ENCODE measurements at regions not wholly inside any gene's neighbourhood (a gene's known extent, or its start where the extent isn't known, plus 50 kb on each side); places are given as distances from the start of the nearest gene placed in this dataset.

GRCh38 chr15:35308802-35309201 is 223.7 kb upstream of the NANOGP8 start:
- no peak overlapping the region for H3K4me3 ChIP-seq (replicated peaks; ENCODE audit: low read depth, low read length)
- H3K27me3 ChIP-seq (replicated peaks; ENCODE audit: control insufficient read depth, insufficient read depth, low read length) = no peaks in the 10 kb centered on the region
- H3K36me3 ChIP-seq (ENCODE audit: control insufficient read depth, insufficient read depth, low read length) = no peaks in the 10 kb centered on the region
- TF ChIP-seq, protein P1, sequence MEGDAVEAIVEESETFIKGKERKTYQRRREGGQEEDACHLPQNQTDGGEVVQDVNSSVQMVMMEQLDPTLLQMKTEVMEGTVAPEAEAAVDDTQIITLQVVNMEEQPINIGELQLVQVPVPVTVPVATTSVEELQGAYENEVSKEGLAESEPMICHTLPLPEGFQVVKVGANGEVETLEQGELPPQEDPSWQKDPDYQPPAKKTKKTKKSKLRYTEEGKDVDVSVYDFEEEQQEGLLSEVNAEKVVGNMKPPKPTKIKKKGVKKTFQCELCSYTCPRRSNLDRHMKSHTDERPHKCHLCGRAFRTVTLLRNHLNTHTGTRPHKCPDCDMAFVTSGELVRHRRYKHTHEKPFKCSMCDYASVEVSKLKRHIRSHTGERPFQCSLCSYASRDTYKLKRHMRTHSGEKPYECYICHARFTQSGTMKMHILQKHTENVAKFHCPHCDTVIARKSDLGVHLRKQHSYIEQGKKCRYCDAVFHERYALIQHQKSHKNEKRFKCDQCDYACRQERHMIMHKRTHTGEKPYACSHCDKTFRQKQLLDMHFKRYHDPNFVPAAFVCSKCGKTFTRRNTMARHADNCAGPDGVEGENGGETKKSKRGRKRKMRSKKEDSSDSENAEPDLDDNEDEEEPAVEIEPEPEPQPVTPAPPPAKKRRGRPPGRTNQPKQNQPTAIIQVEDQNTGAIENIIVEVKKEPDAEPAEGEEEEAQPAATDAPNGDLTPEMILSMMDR (IDR thresholded peaks at IDR 0.05; ENCODE audit: insufficient read depth, low read length, poor library complexity, severe bottlenecking) = no peak
- no peak for DNase-seq (ENCODE audit: extremely low read depth, insufficient read length)

- DNase-seq (ENCODE audit: extremely low read depth, insufficient read length) = no peak
Measured at GRCh38 chr15:35307676-35308075, 222.6 kb upstream of the NANOGP8 start.

DNA sequence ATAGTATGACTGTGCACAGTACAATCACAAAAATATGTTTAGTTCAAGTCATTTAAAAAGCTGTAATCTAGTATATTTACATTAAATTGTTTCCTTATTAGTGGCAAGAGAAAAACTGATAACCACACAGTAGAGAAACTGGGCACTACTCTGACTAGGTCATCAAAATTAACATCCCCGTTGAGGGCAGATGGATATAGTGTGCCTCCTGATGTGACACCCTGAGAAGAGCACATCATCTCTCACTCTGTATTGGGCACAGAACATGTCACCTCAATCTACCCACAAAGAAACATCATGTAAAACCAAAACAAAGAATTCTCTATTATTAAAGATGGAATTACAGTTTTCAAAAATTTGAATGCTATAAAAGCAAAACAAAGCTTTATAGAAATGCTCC is 221.9 kb upstream of the NANOGP8 start:
- TF ChIP-seq, protein P1 (IDR thresholded peaks at IDR 0.05; ENCODE audit: insufficient read depth, low read length, poor library complexity, severe bottlenecking) = no peak
- Histone ChIP-seq H3K27me3 (replicated peaks; ENCODE audit: control insufficient read depth, insufficient read depth, low read length) (no peaks in the 10 kb centered on the region), H3K4me3 (replicated peaks; ENCODE audit: low read depth, low read length) (no peak overlapping the region)

More at GRCh38 chr15:35307676-35308075, 222.6 kb upstream of the NANOGP8 start:
- no peaks in the 10 kb centered on the region for H3K27me3 ChIP-seq (replicated peaks; ENCODE audit: control insufficient read depth, insufficient read depth, low read length)
- TF ChIP-seq, protein P1 (IDR thresholded peaks at IDR 0.05; ENCODE audit: insufficient read depth, low read length, poor library complexity, severe bottlenecking) = no peak
- H3K36me3 ChIP-seq (ENCODE audit: control insufficient read depth, insufficient read depth, low read length) = no peaks in the 10 kb centered on the region
- no peak overlapping the region for H3K4me3 ChIP-seq (replicated peaks; ENCODE audit: low read depth, low read length)

GRCh38 chr15:35306361-35306981 is 221.4 kb upstream of the NANOGP8 start:
- no peak for DNase-seq (ENCODE audit: extremely low read depth, insufficient read length)
- Histone ChIP-seq H3K27me3 (replicated peaks; ENCODE audit: control insufficient read depth, insufficient read depth, low read length) (no peaks in the 10 kb centered on the region), H3K4me3 (replicated peaks; ENCODE audit: low read depth, low read length) (no peak overlapping the region), H3K36me3 (ENCODE audit: control insufficient read depth, insufficient read depth, low read length) (no peaks in the 10 kb centered on the region)
- TF ChIP-seq, protein P1 (IDR thresholded peaks at IDR 0.05; ENCODE audit: insufficient read depth, low read length, poor library complexity, severe bottlenecking) = no peak

More for the DNA sequence above, 221.9 kb upstream of the NANOGP8 start:
- no peak for DNase-seq (ENCODE audit: extremely low read depth, insufficient read length)
- no peaks in the 10 kb centered on the region for H3K36me3 ChIP-seq (ENCODE audit: control insufficient read depth, insufficient read depth, low read length)

DNA sequence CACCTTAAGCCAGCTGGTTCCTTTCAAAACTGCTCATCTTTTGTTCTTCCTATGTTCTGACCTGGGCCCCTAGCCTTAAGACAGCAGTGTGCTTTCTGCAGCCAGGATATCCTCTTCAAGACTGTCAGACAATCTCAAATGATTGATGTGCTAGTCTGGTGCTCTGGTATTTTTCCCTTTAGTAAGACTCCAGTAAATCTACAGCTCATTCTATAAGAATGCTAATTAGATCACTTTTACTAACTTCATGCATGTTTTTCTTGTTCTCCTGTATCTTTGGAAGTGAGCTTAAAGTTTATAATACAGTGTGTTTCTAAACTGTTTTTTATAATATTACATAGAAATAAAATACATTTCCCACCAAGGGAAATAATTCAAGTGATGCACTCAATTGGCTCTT is 220.9 kb upstream of the NANOGP8 start:
- Histone ChIP-seq H3K27me3 (replicated peaks; ENCODE audit: control insufficient read depth, insufficient read depth, low read length) (no peaks in the 10 kb centered on the region), H3K36me3 (ENCODE audit: control insufficient read depth, insufficient read depth, low read length) (no peaks in the 10 kb centered on the region), H3K4me3 (replicated peaks; ENCODE audit: low read depth, low read length) (no peak overlapping the region)
- DNase-seq (ENCODE audit: extremely low read depth, insufficient read length) = no peak
- TF ChIP-seq, protein P1 (IDR thresholded peaks at IDR 0.05; ENCODE audit: insufficient read depth, low read length, poor library complexity, severe bottlenecking) = no peak
